HG03066 (cell line): ENCODE measurements at regions not wholly inside any gene's neighbourhood (a gene's known extent, or its start where the extent isn't known, plus 50 kb on each side); places are given as distances from the start of the nearest gene placed in this dataset.

ENCODE experiments used
- ATAC-seq: cut with Tn5 transposase; IDR thresholded peaks from one replicate; pipeline ENCODE4 v1.9.1; 2021; ENCODE audit warnings: low read depth; ENCODE audit not compliant: unreplicated experiment

GRCh38 chr6:98487612-98488011 lies 346.8 kb upstream of the POU3F2 start:
- ATAC-seq: no peak

- ATAC-seq: no peak
These were observed 336.1 kb upstream of the POU3F2 start for GRCh38 chr6:98498144-98498775.

- no peak for ATAC-seq
These were observed 335.5 kb upstream of the POU3F2 start for GRCh38 chr6:98498866-98499265.

GRCh38 chr6:98514073-98514720 lies 320.2 kb upstream of the POU3F2 start:
- ATAC-seq: peak; percentile 58

- ATAC-seq: no peak
These were observed 319.6 kb upstream of the POU3F2 start for GRCh38 chr6:98514796-98515195.

- no peak for ATAC-seq
These were observed 318.2 kb upstream of the POU3F2 start for GRCh38 chr6:98516206-98516605.

- no peak for ATAC-seq
These were observed 317.5 kb upstream of the POU3F2 start for GRCh38 chr6:98516866-98517265.

- ATAC-seq: no peak
These were observed 308.5 kb upstream of the POU3F2 start for GRCh38 chr6:98525860-98526259.

GRCh38 chr6:98526465-98526864 lies 307.9 kb upstream of the POU3F2 start:
- no peak for ATAC-seq

GRCh38 chr6:98529364-98529763 lies 305.0 kb upstream of the POU3F2 start:
- no peak for ATAC-seq

GRCh38 chr6:98530732-98531131 lies 303.6 kb upstream of the POU3F2 start:
- no peak for ATAC-seq

GRCh38 chr6:98532004-98532403 lies 302.4 kb upstream of the POU3F2 start:
- no peak for ATAC-seq

GRCh38 chr6:98539741-98540140 lies 294.6 kb upstream of the POU3F2 start:
- no peak for ATAC-seq

GRCh38 chr6:98546376-98546775 lies 288.0 kb upstream of the POU3F2 start:
- ATAC-seq: no peak

- no peak for ATAC-seq
These were observed 287.2 kb upstream of the POU3F2 start for GRCh38 chr6:98547151-98547550.

- ATAC-seq: no peak
These were observed 286.7 kb upstream of the POU3F2 start for GRCh38 chr6:98547634-98548033.

- no peak for ATAC-seq
These were observed 286.1 kb upstream of the POU3F2 start for GRCh38 chr6:98548301-98548700.

- ATAC-seq: no peak
These were observed 274.0 kb upstream of the POU3F2 start for GRCh38 chr6:98560418-98560817.

- ATAC-seq: no peak
These were observed 273.5 kb upstream of the POU3F2 start for GRCh38 chr6:98560841-98561240.

- no peak for ATAC-seq
These were observed 268.2 kb upstream of the POU3F2 start for GRCh38 chr6:98566126-98566525.

- ATAC-seq: no peak
These were observed 261.8 kb upstream of the POU3F2 start for GRCh38 chr6:98572579-98572978.

GRCh38 chr6:98574984-98575383 lies 259.4 kb upstream of the POU3F2 start:
- ATAC-seq: no peak
